ENCODE measurements at regions not wholly inside any gene's neighbourhood (a gene's known extent, or its start where the extent isn't known, plus 50 kb on each side); places are given as distances from the start of the nearest gene placed in this dataset.

GRCh38 chr3:5735896-5736295, 548.4 kb downstream of the EDEM1 start:
- H3K4me3 ChIP-seq (replicated peaks; ENCODE audit: low read depth, low read length), result no peak overlapping the region
- no peak for DNase-seq (ENCODE audit: low read depth)
- TF ChIP-seq CTCF (IDR thresholded peaks at IDR 0.05; ENCODE audit: low read length, missing control alignments), result no peak

- no peak for DNase-seq (ENCODE audit: low read depth)
- no peak overlapping the region for H3K4me3 ChIP-seq (replicated peaks; ENCODE audit: low read depth, low read length)
- TF ChIP-seq CTCF (IDR thresholded peaks at IDR 0.05; ENCODE audit: low read length, missing control alignments), result no peak
Measured at GRCh38 chr3:5739299-5739935, 551.9 kb downstream of the EDEM1 start.

GRCh38 chr3:5739949-5740348, 552.4 kb downstream of the EDEM1 start:
- TF ChIP-seq CTCF (IDR thresholded peaks at IDR 0.05; ENCODE audit: low read length, missing control alignments), result no peak
- DNase-seq (ENCODE audit: low read depth), result no peak
- H3K4me3 ChIP-seq (replicated peaks; ENCODE audit: low read depth, low read length), result no peak overlapping the region

- no peak for DNase-seq (ENCODE audit: low read depth)
- no peak overlapping the region for H3K4me3 ChIP-seq (replicated peaks; ENCODE audit: low read depth, low read length)
- no peak for TF ChIP-seq CTCF (IDR thresholded peaks at IDR 0.05; ENCODE audit: low read length, missing control alignments)
Measured at GRCh38 chr3:5741017-5741416, 553.5 kb downstream of the EDEM1 start.

- no peak overlapping the region for H3K4me3 ChIP-seq (replicated peaks; ENCODE audit: low read depth, low read length)
- TF ChIP-seq CTCF (IDR thresholded peaks at IDR 0.05; ENCODE audit: low read length, missing control alignments), result no peak
- no peak for DNase-seq (ENCODE audit: low read depth)
Measured at GRCh38 chr3:5750091-5750490, 562.6 kb downstream of the EDEM1 start.

GRCh38 chr3:5750874-5751640, 563.5 kb downstream of the EDEM1 start:
- TF ChIP-seq CTCF (IDR thresholded peaks at IDR 0.05; ENCODE audit: low read length, missing control alignments), result no peak
- DNase-seq (ENCODE audit: low read depth), result no peak
- H3K4me3 ChIP-seq (replicated peaks; ENCODE audit: low read depth, low read length), result no peak overlapping the region
